ENCODE measurements at regions not wholly inside any gene's neighbourhood (a gene's known extent, or its start where the extent isn't known, plus 50 kb on each side); places are given as distances from the start of the nearest gene placed in this dataset.

DNA sequence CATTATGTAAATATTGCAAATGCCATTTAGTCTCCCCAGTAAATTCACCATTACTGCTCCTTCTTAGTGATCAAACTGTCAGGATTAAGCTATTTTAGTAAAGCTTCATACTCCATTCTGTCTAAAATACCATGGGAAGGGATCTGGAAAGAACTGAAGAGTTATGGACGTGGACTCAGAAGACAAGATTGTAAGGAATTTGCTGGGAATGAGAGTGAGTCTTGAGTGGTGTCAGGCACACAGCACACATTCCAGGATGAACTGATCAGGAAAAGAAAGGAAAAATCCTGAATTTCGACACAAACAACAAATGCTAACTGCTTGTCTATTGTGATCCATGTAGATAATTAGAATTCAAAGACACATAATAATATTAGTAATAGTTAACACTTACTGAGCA, 311.0 kb downstream of the CENPC start:
- TF ChIP-seq CTCF (IDR thresholded peaks at IDR 0.05) (no peak), POLR2A (IDR thresholded peaks at IDR 0.05) (no peak), EP300 (IDR thresholded peaks at IDR 0.05) (no peak)

Data from ovary (tissue), 3 donors.